Loucy (cell line): ENCODE measurements at regions not wholly inside any gene's neighbourhood (a gene's known extent, or its start where the extent isn't known, plus 50 kb on each side); places are given as distances from the start of the nearest gene placed in this dataset.
"Not testable (repeated sequence)": the region's sequence is repeated elsewhere in the genome, so short reads cannot be mapped to it uniquely, and the experiment has no call there.

ENCODE experiments used
- CTCF ChIP-seq: fragments of 200-600 bp; sonication (generic); conservative IDR thresholded peaks from 2 replicates; pipeline ENCODE4 v1.5.1; 2014; ENCODE audit warnings: mild to moderate bottlenecking, antibody characterized with exemption, low read length
- EZH2phosphoT487 ChIP-seq: fragments of 200-600 bp; IDR thresholded peaks from 2 replicates; pipeline ENCODE4 v1.6.1; 2018; ENCODE audit warnings: antibody characterized with exemption, mild to moderate bottlenecking, moderate library complexity, borderline replicate concordance

DNA sequence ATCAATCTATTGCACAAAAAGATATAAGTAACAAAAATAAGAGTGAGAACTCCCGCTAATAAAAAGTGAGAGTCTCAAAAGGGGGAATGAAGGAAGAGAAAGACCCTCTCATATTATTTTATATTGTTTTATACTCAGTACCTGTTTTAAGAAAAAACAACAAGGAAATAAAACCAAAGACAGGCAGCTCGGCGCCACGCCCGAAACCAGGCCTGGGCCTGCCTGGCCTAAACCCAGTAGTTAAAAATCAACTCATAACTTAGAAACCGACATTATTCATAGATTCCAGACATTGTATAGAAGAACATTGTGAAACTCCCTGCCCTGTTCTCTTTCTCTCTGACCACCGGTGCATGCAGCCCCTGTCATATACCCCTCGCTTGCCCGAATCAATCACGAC is 731.8 kb downstream of the COL12A1 start:
- not testable (repeated sequence) for TF ChIP-seq CTCF, EZH2phosphoT487
